ENCODE measurements at regions not wholly inside any gene's neighbourhood (a gene's known extent, or its start where the extent isn't known, plus 50 kb on each side); places are given as distances from the start of the nearest gene placed in this dataset.
"Not testable (repeated sequence)": the region's sequence is repeated elsewhere in the genome, so short reads cannot be mapped to it uniquely, and the experiment has no call there.

DNA sequence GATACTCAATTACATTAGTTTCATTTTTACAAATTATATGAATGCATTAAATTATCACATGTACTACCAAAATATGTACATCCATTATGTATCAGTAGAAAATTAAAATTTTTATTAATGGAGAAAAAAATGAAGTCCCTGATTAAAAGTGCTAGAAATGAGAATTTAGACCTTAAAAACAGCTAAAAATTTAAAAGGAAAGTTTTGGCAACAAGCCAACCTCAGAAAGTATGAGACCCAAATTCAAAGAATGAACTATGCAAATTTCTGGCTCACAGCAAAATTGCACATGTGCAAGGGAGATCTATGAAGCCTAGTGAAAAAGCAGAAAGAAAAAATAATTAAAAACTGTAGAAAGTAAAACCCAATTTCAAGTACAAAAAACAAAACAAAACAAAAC is 725.1 kb upstream of the TPTE start:
- ATAC-seq (ENCODE audit: insufficient read depth, low FRiP score); DNase-seq; H3K9ac ChIP-seq (ENCODE audit: insufficient read depth in 1 of 2, low read length in 2 of 2); H3K4me3 ChIP-seq; H3K27ac ChIP-seq (ENCODE audit: low read depth in 1 of 2, low read length in 1 of 2); H3K36me3 ChIP-seq (ENCODE audit: control insufficient read depth in 4 of 4, insufficient read depth in 4 of 4, low read length in 4 of 4); H3K27me3 ChIP-seq (ENCODE audit: control insufficient read depth in 3 of 3, insufficient read depth in 3 of 3, low read length in 2 of 3); H3K9me3 ChIP-seq (ENCODE audit: control insufficient read depth in 4 of 4, insufficient read depth in 3 of 4, low read length in 3 of 4); H3K4me1 ChIP-seq (ENCODE audit: control insufficient read depth in 5 of 5, insufficient read depth in 5 of 5, low read length in 5 of 5): not testable (repeated sequence)

DNA sequence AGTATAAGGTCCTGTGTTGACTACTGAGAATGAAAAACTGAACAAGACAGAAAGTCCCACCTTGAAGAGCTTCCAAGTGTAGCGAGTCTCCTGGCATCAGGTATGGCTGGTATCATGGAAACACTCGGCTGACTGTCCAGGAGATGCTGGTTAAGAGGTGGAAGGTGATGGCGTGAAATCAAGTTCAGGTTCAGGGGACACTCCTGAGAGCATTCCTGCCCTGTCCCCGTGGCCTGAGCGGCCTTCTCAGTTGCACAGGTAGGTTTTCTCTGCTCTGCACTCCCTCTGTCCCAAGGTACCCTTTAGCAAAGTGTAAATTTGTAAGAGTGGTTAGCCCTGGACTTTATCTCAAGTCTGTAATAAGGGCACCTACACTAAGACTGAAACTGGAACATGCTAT is 713.7 kb upstream of the TPTE start:
- not testable (repeated sequence) for H3K4me1 ChIP-seq (ENCODE audit: control insufficient read depth in 5 of 5, insufficient read depth in 5 of 5, low read length in 5 of 5); H3K9me3 ChIP-seq (ENCODE audit: control insufficient read depth in 4 of 4, insufficient read depth in 3 of 4, low read length in 3 of 4); H3K9ac ChIP-seq (ENCODE audit: insufficient read depth in 1 of 2, low read length in 2 of 2); H3K4me3 ChIP-seq; DNase-seq; H3K27me3 ChIP-seq (ENCODE audit: control insufficient read depth in 3 of 3, insufficient read depth in 3 of 3, low read length in 2 of 3); H3K36me3 ChIP-seq (ENCODE audit: control insufficient read depth in 4 of 4, insufficient read depth in 4 of 4, low read length in 4 of 4); ATAC-seq (ENCODE audit: insufficient read depth, low FRiP score); H3K27ac ChIP-seq (ENCODE audit: low read depth in 1 of 2, low read length in 1 of 2)
- 46 to 57% methylated on average over 3 of the region's 5 CpGs for WGBS, 2 donors

DNA sequence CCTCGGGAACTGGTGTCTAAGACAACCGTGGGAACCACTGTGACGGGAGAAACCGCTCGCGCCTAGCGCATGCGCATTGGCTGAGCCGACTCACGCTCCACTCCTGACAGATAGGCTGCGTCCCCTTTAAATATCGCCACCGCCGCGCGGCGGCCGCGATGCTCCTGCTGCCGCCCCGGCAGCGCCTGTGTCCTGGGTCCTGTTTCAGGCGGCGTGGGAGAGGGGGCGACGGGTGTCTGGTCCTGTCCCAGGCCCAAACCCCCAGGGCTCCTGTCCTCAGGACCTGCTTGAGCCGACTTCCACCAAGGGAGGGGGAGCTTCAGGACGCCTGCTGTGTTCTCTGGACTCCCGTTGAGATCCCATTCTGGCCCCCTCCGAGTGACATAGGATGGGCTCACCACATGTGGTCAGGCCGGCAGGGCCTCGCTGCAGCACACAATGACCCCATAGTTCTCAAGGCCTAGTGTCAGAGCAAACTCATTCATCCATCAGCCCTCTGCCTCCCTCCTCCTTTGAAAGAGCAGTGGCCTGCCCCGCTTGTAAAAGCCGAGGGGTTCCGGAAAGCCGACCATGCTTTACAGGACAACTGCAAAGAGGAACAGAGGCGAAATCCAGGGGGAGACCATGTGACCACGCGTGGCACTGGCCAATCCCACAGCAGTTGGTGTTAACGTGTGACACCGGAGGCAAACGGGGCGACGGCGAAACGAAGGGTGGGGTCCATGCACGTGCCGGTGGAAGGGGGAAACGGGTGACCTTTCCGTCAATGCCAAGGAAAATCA is 710.0 kb upstream of the TPTE start:
- H3K9me3 ChIP-seq (ENCODE audit: control insufficient read depth in 4 of 4, insufficient read depth in 3 of 4, low read length in 3 of 4); DNase-seq; H3K9ac ChIP-seq (ENCODE audit: insufficient read depth in 1 of 2, low read length in 2 of 2); H3K27me3 ChIP-seq (ENCODE audit: control insufficient read depth in 3 of 3, insufficient read depth in 3 of 3, low read length in 2 of 3); ATAC-seq (ENCODE audit: insufficient read depth, low FRiP score); H3K27ac ChIP-seq (ENCODE audit: low read depth in 1 of 2, low read length in 1 of 2); H3K4me1 ChIP-seq (ENCODE audit: control insufficient read depth in 5 of 5, insufficient read depth in 5 of 5, low read length in 5 of 5); H3K36me3 ChIP-seq (ENCODE audit: control insufficient read depth in 4 of 4, insufficient read depth in 4 of 4, low read length in 4 of 4); H3K4me3 ChIP-seq: not testable (repeated sequence)
- 81 to 86% methylated on average over 21 to 43 of the region's 50 CpGs for WGBS, 2 donors

DNA sequence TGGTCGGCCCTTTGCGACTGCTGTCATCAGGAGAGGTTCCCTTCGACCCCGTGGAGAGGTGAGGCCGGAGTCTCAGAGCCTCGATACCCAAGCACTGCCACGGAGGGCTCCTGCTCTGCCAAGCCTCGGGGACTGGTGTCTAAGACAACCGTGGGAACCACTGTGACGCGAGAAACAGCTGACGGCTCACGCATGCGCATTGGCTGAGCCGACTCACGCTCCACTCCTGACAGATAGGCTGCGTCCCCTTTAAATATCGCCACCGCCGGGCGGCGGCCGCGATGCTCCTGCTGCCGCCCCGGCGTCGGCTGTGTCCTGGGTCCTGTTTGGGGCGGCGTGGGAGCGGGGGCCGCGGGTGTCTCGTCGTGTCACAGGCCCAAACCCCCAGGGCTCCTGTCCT is 708.9 kb upstream of the TPTE start:
- not testable (repeated sequence) for DNase-seq; H3K27me3 ChIP-seq (ENCODE audit: control insufficient read depth in 3 of 3, insufficient read depth in 3 of 3, low read length in 2 of 3); H3K4me1 ChIP-seq (ENCODE audit: control insufficient read depth in 5 of 5, insufficient read depth in 5 of 5, low read length in 5 of 5); H3K9me3 ChIP-seq (ENCODE audit: control insufficient read depth in 4 of 4, insufficient read depth in 3 of 4, low read length in 3 of 4); H3K36me3 ChIP-seq (ENCODE audit: control insufficient read depth in 4 of 4, insufficient read depth in 4 of 4, low read length in 4 of 4); H3K9ac ChIP-seq (ENCODE audit: insufficient read depth in 1 of 2, low read length in 2 of 2); H3K27ac ChIP-seq (ENCODE audit: low read depth in 1 of 2, low read length in 1 of 2); H3K4me3 ChIP-seq; ATAC-seq (ENCODE audit: insufficient read depth, low FRiP score)
- 87 to 89% methylated on average over 14 to 34 of the region's 35 CpGs for WGBS, 2 donors

DNA sequence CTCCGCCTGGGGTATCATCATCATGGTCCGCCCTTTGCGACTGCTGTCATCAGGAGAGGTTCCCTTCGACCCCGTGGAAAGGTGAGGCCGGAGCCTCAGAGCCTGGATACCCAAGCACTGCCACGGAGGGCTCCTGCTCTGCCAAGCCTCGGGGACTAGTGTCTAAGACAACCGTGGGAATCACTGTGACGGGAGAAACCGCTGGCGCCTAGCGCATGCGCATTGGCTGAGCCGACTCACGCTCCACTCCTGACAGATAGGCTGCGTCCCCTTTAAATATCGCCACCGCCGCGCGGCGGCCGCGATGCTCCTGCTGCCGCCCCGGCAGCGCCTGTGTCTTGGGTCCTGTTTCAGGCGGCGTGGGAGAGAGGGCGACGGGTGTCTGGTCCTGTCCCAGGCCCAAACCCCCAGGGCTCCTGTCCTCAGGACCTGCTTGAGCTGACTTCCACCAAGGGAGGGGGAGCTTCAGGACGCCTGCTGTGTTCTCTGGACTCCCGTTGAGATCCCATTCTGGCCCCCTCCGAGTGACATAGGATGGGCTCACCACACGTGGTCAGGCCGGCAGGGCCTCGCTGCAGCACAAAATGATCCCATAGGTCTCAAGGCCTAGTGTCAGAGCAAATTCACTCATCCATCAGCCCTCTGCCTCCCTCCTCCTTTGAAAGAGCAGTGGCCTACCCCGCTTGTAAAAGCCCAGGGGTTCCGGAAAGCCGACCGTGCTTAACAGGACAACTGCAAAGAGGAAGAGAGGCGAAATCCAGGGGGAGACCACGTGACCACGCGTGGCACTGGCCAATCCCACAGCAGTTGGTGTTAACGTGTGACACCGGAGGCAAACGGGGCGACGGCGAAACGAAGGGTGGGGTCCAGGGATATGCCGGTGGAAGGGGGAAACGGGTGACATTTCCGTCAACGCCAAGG is 707.2 kb upstream of the TPTE start:
- H3K27ac ChIP-seq (ENCODE audit: low read depth in 1 of 2, low read length in 1 of 2); H3K4me1 ChIP-seq (ENCODE audit: control insufficient read depth in 5 of 5, insufficient read depth in 5 of 5, low read length in 5 of 5); H3K9ac ChIP-seq (ENCODE audit: insufficient read depth in 1 of 2, low read length in 2 of 2); H3K9me3 ChIP-seq (ENCODE audit: control insufficient read depth in 4 of 4, insufficient read depth in 3 of 4, low read length in 3 of 4); H3K27me3 ChIP-seq (ENCODE audit: control insufficient read depth in 3 of 3, insufficient read depth in 3 of 3, low read length in 2 of 3); ATAC-seq (ENCODE audit: insufficient read depth, low FRiP score); DNase-seq; H3K4me3 ChIP-seq; H3K36me3 ChIP-seq (ENCODE audit: control insufficient read depth in 4 of 4, insufficient read depth in 4 of 4, low read length in 4 of 4): not testable (repeated sequence)
- 83 to 88% methylated on average over 29 to 45 of the region's 57 CpGs for WGBS, 2 donors

DNA sequence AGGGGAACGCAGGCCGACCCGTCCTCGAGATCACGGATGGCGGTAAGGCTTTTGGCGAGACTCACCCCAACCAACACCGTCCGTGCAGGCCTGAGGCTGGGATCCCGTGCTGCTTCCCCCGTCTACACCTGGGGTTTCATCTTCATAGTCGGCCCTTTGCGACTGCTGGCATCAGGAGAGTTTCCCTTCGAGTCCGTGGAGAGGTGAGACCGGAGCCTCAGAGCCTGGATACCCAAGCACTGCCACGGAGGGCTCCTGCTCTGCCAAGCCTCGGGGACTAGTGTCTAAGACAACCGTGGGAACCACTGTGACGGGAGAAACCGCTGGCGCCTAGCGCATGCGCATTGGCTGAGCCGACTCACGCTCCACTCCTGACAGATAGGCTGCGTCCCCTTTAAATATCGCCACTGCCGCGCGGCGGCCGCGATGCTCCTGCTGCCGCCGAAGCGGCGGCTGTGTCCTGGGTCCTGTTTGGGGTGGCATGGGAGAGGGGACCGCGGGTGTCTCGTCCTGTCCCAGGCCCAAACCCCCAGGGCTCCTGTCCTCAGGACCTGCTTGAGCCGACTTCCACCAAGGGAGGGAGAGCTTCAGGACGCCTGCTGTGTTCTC is 706.1 kb upstream of the TPTE start:
- WGBS, 2 donors = 82 to 94% methylated on average over 31 to 42 of the region's 43 CpGs
- H3K36me3 ChIP-seq (ENCODE audit: control insufficient read depth in 4 of 4, insufficient read depth in 4 of 4, low read length in 4 of 4) = not testable (repeated sequence)

DNA sequence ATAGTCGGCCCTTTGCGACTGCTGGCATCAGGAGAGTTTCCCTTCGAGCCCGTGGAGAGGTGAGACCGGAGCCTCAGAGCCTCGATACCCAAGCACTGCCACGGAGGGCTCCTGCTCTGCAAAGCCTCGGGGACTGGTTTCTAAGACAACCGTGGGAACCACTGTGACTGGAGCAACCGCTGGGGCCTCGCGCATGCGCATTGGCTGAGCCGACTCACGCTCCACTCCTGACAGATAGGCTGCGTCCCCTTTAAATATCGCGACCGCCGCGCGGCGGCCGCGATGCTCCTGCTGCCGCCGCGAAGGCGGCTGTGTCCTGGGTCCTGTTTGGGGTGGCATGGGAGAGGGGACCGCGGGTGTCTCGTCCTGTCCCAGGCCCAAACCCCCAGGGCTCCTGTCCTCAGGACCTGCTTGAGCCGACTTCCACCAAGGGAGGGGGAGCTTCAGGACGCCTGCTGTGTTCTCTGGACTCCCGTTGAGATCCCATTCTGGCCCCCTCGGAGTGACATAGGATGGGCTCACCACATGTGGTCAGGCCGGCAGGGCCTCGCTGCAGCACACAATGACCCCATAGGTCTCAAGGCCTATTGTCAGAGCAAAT is 704.5 kb upstream of the TPTE start:
- ATAC-seq (ENCODE audit: insufficient read depth, low FRiP score); H3K36me3 ChIP-seq (ENCODE audit: control insufficient read depth in 4 of 4, insufficient read depth in 4 of 4, low read length in 4 of 4); H3K9ac ChIP-seq (ENCODE audit: insufficient read depth in 1 of 2, low read length in 2 of 2); DNase-seq; H3K27ac ChIP-seq (ENCODE audit: low read depth in 1 of 2, low read length in 1 of 2); H3K27me3 ChIP-seq (ENCODE audit: control insufficient read depth in 3 of 3, insufficient read depth in 3 of 3, low read length in 2 of 3); H3K4me1 ChIP-seq (ENCODE audit: control insufficient read depth in 5 of 5, insufficient read depth in 5 of 5, low read length in 5 of 5); H3K4me3 ChIP-seq: not testable (repeated sequence)
- WGBS, 2 donors = 72 to 84% methylated on average over 4 to 27 of the region's 38 CpGs
- peaks cover 0 to 11% (median 0%) of the 10 kb centered on the region in 4 donors for H3K9me3 ChIP-seq (ENCODE audit: control insufficient read depth in 4 of 4, insufficient read depth in 3 of 4, low read length in 3 of 4)

More for the DNA sequence above, 706.1 kb upstream of the TPTE start:
- H3K27ac ChIP-seq (ENCODE audit: low read depth in 1 of 2, low read length in 1 of 2); H3K4me1 ChIP-seq (ENCODE audit: control insufficient read depth in 5 of 5, insufficient read depth in 5 of 5, low read length in 5 of 5); ATAC-seq (ENCODE audit: insufficient read depth, low FRiP score); H3K4me3 ChIP-seq; DNase-seq; H3K9ac ChIP-seq (ENCODE audit: insufficient read depth in 1 of 2, low read length in 2 of 2); H3K27me3 ChIP-seq (ENCODE audit: control insufficient read depth in 3 of 3, insufficient read depth in 3 of 3, low read length in 2 of 3): not testable (repeated sequence)
- peaks cover 0 to 13% (median 0%) of the 10 kb centered on the region in 4 donors for H3K9me3 ChIP-seq (ENCODE audit: control insufficient read depth in 4 of 4, insufficient read depth in 3 of 4, low read length in 3 of 4)
